Left lung (tissue), 4 donors: ENCODE measurements at regions not wholly inside any gene's neighbourhood (a gene's known extent, or its start where the extent isn't known, plus 50 kb on each side); places are given as distances from the start of the nearest gene placed in this dataset.
"Not testable (repeated sequence)": the region's sequence is repeated elsewhere in the genome, so short reads cannot be mapped to it uniquely, and the experiment has no call there.

ENCODE experiments used
- ATAC-seq: fragments of 200-7000 bp; cut with Tn5 transposase; one replicate; pipeline ENCODE4 v1.9.1; 2020; ENCODE audit warnings: moderate library complexity
- DNase-seq, 4 donors: peaks; one replicate each; pipeline ENCODE4 v3.0.0-alpha.2; 2013 to 2020
- H3K27ac ChIP-seq, 2 donors: fragments of 200-600 bp; sonication (generic) in 1 of 2; one replicate each; pipeline versions ENCODE4 v1.5.0 to v1.8.0; 2020 to 2021
- H3K27me3 ChIP-seq, 2 donors: fragments of 200-600 bp; sonication (generic) in 1 of 2; one replicate each; pipeline versions ENCODE4 v1.5.0 to v1.8.0; 2020 to 2021
- H3K36me3 ChIP-seq, 2 donors: fragments of 200-600 bp; sonication (generic) in 1 of 2; one replicate each; pipeline versions ENCODE4 v1.5.0 to v1.8.0; 2020 to 2021
- H3K4me1 ChIP-seq, 2 donors: fragments of 200-600 bp; one replicate each; pipeline ENCODE4 v1.8.0; 2021
- H3K4me3 ChIP-seq, 2 donors: fragments of 200-600 bp; sonication (generic) in 1 of 2; one replicate each; pipeline versions ENCODE4 v1.5.0 to v1.8.0; 2020 to 2021; ENCODE audit warnings: mild to moderate bottlenecking in 1 of 2
- H3K9me3 ChIP-seq, 2 donors: fragments of 200-600 bp; sonication (generic) in 1 of 2; one replicate each; pipeline versions ENCODE4 v1.5.0 to v1.8.0; 2020 to 2021
- intact Hi-C, 2 donors: fragments of 100-400 bp; cut with DNase I; formaldehyde crosslinking; loops; one replicate each; pipeline versions ENCODE4 v1.11.2 to v1.14.2; 2022
- TF ChIP-seq, protein P1 (sequence below), 2 donors: fragments of 200-600 bp; sonication (generic) in 1 of 2; IDR thresholded peaks; one replicate each; pipeline versions ENCODE4 v1.5.0 to v1.8.0; 2021; ENCODE audit warnings: antibody characterized with exemption in 2 of 2
- donor health status: DM: no; HTN: yes; CAD: no.
- donor health status: DM: no; HTN: no; CAD: no.

- Histone ChIP-seq H3K4me3 (no peak overlapping the region), H3K4me1 (no peaks in the 10 kb centered on the region), H3K36me3 (no peaks in the 10 kb centered on the region), H3K9me3 (no peaks in the 10 kb centered on the region), H3K27ac (no peak overlapping the region), H3K27me3 (no peaks in the 10 kb centered on the region)
- intact Hi-C loops = no loop called here
- ATAC-seq = no peak
- TF ChIP-seq, protein P1, sequence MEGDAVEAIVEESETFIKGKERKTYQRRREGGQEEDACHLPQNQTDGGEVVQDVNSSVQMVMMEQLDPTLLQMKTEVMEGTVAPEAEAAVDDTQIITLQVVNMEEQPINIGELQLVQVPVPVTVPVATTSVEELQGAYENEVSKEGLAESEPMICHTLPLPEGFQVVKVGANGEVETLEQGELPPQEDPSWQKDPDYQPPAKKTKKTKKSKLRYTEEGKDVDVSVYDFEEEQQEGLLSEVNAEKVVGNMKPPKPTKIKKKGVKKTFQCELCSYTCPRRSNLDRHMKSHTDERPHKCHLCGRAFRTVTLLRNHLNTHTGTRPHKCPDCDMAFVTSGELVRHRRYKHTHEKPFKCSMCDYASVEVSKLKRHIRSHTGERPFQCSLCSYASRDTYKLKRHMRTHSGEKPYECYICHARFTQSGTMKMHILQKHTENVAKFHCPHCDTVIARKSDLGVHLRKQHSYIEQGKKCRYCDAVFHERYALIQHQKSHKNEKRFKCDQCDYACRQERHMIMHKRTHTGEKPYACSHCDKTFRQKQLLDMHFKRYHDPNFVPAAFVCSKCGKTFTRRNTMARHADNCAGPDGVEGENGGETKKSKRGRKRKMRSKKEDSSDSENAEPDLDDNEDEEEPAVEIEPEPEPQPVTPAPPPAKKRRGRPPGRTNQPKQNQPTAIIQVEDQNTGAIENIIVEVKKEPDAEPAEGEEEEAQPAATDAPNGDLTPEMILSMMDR (IDR thresholded peaks at IDR 0.05) = no peak
- no peak for DNase-seq
Measured at GRCh38 chrX:124269881-124270280, 62.6 kb upstream of the TEX13D start.

GRCh38 chrX:124271599-124271998 is 60.9 kb upstream of the TEX13D start:
- DNase-seq, ATAC-seq, H3K27me3 ChIP-seq, H3K4me1 ChIP-seq, H3K36me3 ChIP-seq, H3K27ac ChIP-seq, H3K9me3 ChIP-seq, intact Hi-C loops, H3K4me3 ChIP-seq: not testable (repeated sequence)

DNA sequence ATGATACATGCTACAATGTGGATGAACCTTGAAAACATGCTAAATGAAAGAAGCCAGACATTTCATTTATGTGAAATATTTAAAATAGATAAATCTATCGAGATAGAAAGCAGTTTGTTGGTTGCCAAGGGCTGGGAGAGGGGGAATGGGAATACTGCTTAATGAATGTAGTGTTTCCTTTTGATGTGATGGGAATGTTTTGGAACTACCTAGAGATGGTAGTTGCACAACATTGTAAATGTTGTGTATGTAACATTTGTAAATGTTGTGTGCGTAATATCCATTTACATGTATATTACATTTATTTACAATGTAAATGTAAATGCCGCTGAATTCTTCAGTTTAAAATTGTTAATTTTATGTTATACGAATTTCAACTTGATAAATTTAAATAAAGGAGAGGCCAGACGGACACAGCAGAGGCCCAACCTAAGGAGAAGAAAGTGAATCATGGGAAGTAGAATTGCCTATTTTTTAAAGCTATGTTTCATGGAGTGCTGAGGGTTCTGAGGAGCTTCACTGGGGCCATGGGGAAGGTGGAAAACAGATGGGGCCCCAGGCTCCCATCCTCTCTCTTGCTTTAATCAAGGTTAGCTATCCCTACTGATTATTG is 60.0 kb upstream of the TEX13D start:
- H3K27ac ChIP-seq = no peak overlapping the region
- H3K27me3 ChIP-seq = no peaks in the 10 kb centered on the region
- no peaks in the 10 kb centered on the region for H3K36me3 ChIP-seq
- TF ChIP-seq, protein P1 (IDR thresholded peaks at IDR 0.05) = no peak
- no peak for DNase-seq
- ATAC-seq = no peak
- H3K4me1 ChIP-seq = no peaks in the 10 kb centered on the region
- intact Hi-C loops = no loop called here
- no peaks in the 10 kb centered on the region for H3K9me3 ChIP-seq
- no peak overlapping the region for H3K4me3 ChIP-seq

- H3K27ac ChIP-seq = no peak overlapping the region
- TF ChIP-seq, protein P1 (IDR thresholded peaks at IDR 0.05) = no peak
- H3K4me3 ChIP-seq = no peak overlapping the region
- intact Hi-C loops = no loop called here
- ATAC-seq (no peak), DNase-seq (no peak)
- no peaks in the 10 kb centered on the region for H3K36me3 ChIP-seq
- no peaks in the 10 kb centered on the region for H3K4me1 ChIP-seq
- H3K27me3 ChIP-seq = no peaks in the 10 kb centered on the region
- no peaks in the 10 kb centered on the region for H3K9me3 ChIP-seq
Measured at GRCh38 chrX:124274438-124275181, 57.9 kb upstream of the TEX13D start.

GRCh38 chrX:124275182-124275894 is 57.1 kb upstream of the TEX13D start:
- Histone ChIP-seq H3K9me3 (no peaks in the 10 kb centered on the region), H3K4me3 (no peak overlapping the region), H3K27me3 (no peaks in the 10 kb centered on the region), H3K27ac (no peak overlapping the region), H3K4me1 (no peaks in the 10 kb centered on the region), H3K36me3 (no peaks in the 10 kb centered on the region)
- intact Hi-C loops = no loop called here
- TF ChIP-seq, protein P1 (IDR thresholded peaks at IDR 0.05) = no peak
- ATAC-seq (no peak), DNase-seq (no peak)
